ENCODE measurements at regions not wholly inside any gene's neighbourhood (a gene's known extent, or its start where the extent isn't known, plus 50 kb on each side); places are given as distances from the start of the nearest gene placed in this dataset.

- TF ChIP-seq, protein P1, sequence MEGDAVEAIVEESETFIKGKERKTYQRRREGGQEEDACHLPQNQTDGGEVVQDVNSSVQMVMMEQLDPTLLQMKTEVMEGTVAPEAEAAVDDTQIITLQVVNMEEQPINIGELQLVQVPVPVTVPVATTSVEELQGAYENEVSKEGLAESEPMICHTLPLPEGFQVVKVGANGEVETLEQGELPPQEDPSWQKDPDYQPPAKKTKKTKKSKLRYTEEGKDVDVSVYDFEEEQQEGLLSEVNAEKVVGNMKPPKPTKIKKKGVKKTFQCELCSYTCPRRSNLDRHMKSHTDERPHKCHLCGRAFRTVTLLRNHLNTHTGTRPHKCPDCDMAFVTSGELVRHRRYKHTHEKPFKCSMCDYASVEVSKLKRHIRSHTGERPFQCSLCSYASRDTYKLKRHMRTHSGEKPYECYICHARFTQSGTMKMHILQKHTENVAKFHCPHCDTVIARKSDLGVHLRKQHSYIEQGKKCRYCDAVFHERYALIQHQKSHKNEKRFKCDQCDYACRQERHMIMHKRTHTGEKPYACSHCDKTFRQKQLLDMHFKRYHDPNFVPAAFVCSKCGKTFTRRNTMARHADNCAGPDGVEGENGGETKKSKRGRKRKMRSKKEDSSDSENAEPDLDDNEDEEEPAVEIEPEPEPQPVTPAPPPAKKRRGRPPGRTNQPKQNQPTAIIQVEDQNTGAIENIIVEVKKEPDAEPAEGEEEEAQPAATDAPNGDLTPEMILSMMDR (IDR thresholded peaks at IDR 0.05): no peak
- TF ChIP-seq POLR2A (IDR thresholded peaks at IDR 0.05): no peak
Measured at GRCh38 chr5:125602184-125602583, 821.0 kb upstream of the GRAMD2B start.
